ENCODE measurements at regions not wholly inside any gene's neighbourhood (a gene's known extent, or its start where the extent isn't known, plus 50 kb on each side); places are given as distances from the start of the nearest gene placed in this dataset.

DNA sequence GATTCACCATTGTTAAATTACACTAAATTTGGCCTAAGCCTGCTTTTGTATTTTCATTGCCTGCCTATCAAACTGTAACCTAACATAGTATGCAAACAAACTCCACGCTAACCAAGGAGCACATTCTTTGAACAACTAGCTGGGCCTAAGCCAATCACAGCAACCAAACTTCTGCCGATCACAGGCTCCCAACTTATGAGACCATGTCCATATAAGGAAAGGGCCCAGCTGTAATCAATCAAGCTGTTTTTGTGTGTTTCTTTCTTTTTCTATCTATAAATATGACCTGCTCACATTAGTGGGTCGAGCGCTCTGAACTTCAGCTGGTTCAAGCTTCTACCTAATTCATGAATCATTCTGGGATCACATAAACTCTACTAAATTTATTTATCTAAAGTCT lies 473.6 kb downstream of the SI start:
- POLR2A ChIA-PET, result no interaction called here
- no peak for DNase-seq (ENCODE audit: low read depth)
- H3K27me3 ChIP-seq (ENCODE audit: control insufficient read depth, insufficient read depth, low read length), result no peaks in the 10 kb centered on the region
- no peak for TF ChIP-seq CTCF (IDR thresholded peaks at IDR 0.05; ENCODE audit: insufficient read depth, low read depth, low read length)
- CTCF ChIA-PET, result interaction anchor here (0.8 kb wide), 1 partner anchor 27 kb away, joined by 4 read pairs; no protein-coding TSS in a partner anchor
- no peak overlapping the region for H3K4me3 ChIP-seq (ENCODE audit: low read depth, low read length)
- H3K36me3 ChIP-seq (ENCODE audit: control insufficient read depth, insufficient read depth, low read length), result no peaks in the 10 kb centered on the region

GRCh38 chr3:164577667-164578210 lies 500.6 kb downstream of the SI start:
- Histone ChIP-seq H3K4me3 (ENCODE audit: low read depth, low read length) (no peak overlapping the region), H3K36me3 (ENCODE audit: control insufficient read depth, insufficient read depth, low read length) (no peaks in the 10 kb centered on the region), H3K27me3 (ENCODE audit: control insufficient read depth, insufficient read depth, low read length) (no peaks in the 10 kb centered on the region)
- TF ChIP-seq CTCF (IDR thresholded peaks at IDR 0.05; ENCODE audit: insufficient read depth, low read depth, low read length), result no peak
- ChIA-PET CTCF (interaction anchor here (0.6 to 1.0 kb wide), 2 partner anchors 27 to 689 kb away, joined by 4 read pairs; no protein-coding TSS in a partner anchor), POLR2A (no interaction called here)
- no peak for DNase-seq (ENCODE audit: low read depth)

GRCh38 chr3:164572436-164572835 lies 505.9 kb downstream of the SI start:
- ChIA-PET CTCF (no interaction called here), POLR2A (no interaction called here)
- TF ChIP-seq CTCF (IDR thresholded peaks at IDR 0.05; ENCODE audit: insufficient read depth, low read depth, low read length), result no peak
- DNase-seq (ENCODE audit: low read depth), result no peak
- Histone ChIP-seq H3K36me3 (ENCODE audit: control insufficient read depth, insufficient read depth, low read length) (no peaks in the 10 kb centered on the region), H3K27me3 (ENCODE audit: control insufficient read depth, insufficient read depth, low read length) (no peaks in the 10 kb centered on the region), H3K4me3 (ENCODE audit: low read depth, low read length) (no peak overlapping the region)

GRCh38 chr3:164550857-164551256 lies 527.4 kb downstream of the SI start:
- no peaks in the 10 kb centered on the region for H3K36me3 ChIP-seq (ENCODE audit: control insufficient read depth, insufficient read depth, low read length)

GRCh38 chr3:164539215-164539614 lies 539.1 kb downstream of the SI start:
- no peak for DNase-seq (ENCODE audit: low read depth)
- TF ChIP-seq CTCF (IDR thresholded peaks at IDR 0.05; ENCODE audit: insufficient read depth, low read depth, low read length), result no peak
- Histone ChIP-seq H3K4me3 (ENCODE audit: low read depth, low read length) (no peak overlapping the region), H3K36me3 (ENCODE audit: control insufficient read depth, insufficient read depth, low read length) (no peaks in the 10 kb centered on the region), H3K27me3 (ENCODE audit: control insufficient read depth, insufficient read depth, low read length) (no peaks in the 10 kb centered on the region)
- ChIA-PET POLR2A (no interaction called here), CTCF (no interaction called here)

More at GRCh38 chr3:164550857-164551256, 527.4 kb downstream of the SI start:
- POLR2A ChIA-PET, result no interaction called here
- CTCF ChIA-PET, result interaction anchor here (0.5 kb wide), 1 partner anchor 1504 kb away, joined by 3 read pairs; no protein-coding TSS in a partner anchor
- TF ChIP-seq CTCF (IDR thresholded peaks at IDR 0.05; ENCODE audit: insufficient read depth, low read depth, low read length), result no peak
- Histone ChIP-seq H3K27me3 (ENCODE audit: control insufficient read depth, insufficient read depth, low read length) (no peaks in the 10 kb centered on the region), H3K4me3 (ENCODE audit: low read depth, low read length) (no peak overlapping the region)
- no peak for DNase-seq (ENCODE audit: low read depth)
